ENCODE measurements at regions not wholly inside any gene's neighbourhood (a gene's known extent, or its start where the extent isn't known, plus 50 kb on each side); places are given as distances from the start of the nearest gene placed in this dataset.

GRCh38 chr19:33954686-33955085 lies 158.0 kb downstream of the KCTD15 start:
- TF ChIP-seq REST (IDR thresholded peaks at IDR 0.05; ENCODE audit: insufficient replicate concordance, low read depth) (no peak), POLR2AphosphoS5 (IDR thresholded peaks at IDR 0.05; ENCODE audit: low read depth) (no peak), GABPA (IDR thresholded peaks at IDR 0.05; ENCODE audit: low read depth) (no peak), SPI1 (IDR thresholded peaks at IDR 0.05; ENCODE audit: borderline replicate concordance, low read depth) (no peak), CTCF (IDR thresholded peaks at IDR 0.05; ENCODE audit: insufficient read depth, low read length) (no peak)
- no peak overlapping the region for H3K4me3 ChIP-seq (replicated peaks; ENCODE audit: insufficient read depth, low read length)
- peaks cover 5% of the 10 kb centered on the region for H3K27me3 ChIP-seq (ENCODE audit: insufficient read depth, poor library complexity, severe bottlenecking)
- no peak overlapping the region for H3K27ac ChIP-seq (replicated peaks)
- no peak for DNase-seq (ENCODE audit: low read depth in 1 of 2, low spot score in 1 of 2)

GRCh38 chr19:33956941-33957340 lies 160.3 kb downstream of the KCTD15 start:
- TF ChIP-seq POLR2AphosphoS5 (IDR thresholded peaks at IDR 0.05; ENCODE audit: low read depth) = no peak
- TF ChIP-seq REST (IDR thresholded peaks at IDR 0.05; ENCODE audit: insufficient replicate concordance, low read depth) = no peak
- no peak for TF ChIP-seq GABPA (IDR thresholded peaks at IDR 0.05; ENCODE audit: low read depth)
- TF ChIP-seq CTCF (IDR thresholded peaks at IDR 0.05; ENCODE audit: insufficient read depth, low read length) = no peak
- TF ChIP-seq SPI1 (IDR thresholded peaks at IDR 0.05; ENCODE audit: borderline replicate concordance, low read depth) = no peak
- Histone ChIP-seq H3K27ac (replicated peaks) (no peak overlapping the region), H3K27me3 (ENCODE audit: insufficient read depth, poor library complexity, severe bottlenecking) (peaks cover 5% of the 10 kb centered on the region), H3K4me3 (replicated peaks; ENCODE audit: insufficient read depth, low read length) (no peak overlapping the region)
- no peak for DNase-seq (ENCODE audit: low read depth in 1 of 2, low spot score in 1 of 2)

- Histone ChIP-seq H3K4me3 (replicated peaks; ENCODE audit: insufficient read depth, low read length) (no peak overlapping the region), H3K27ac (replicated peaks) (no peak overlapping the region), H3K27me3 (ENCODE audit: insufficient read depth, poor library complexity, severe bottlenecking) (peaks cover 5% of the 10 kb centered on the region)
- TF ChIP-seq CTCF (IDR thresholded peaks at IDR 0.05; ENCODE audit: insufficient read depth, low read length) (no peak), POLR2AphosphoS5 (IDR thresholded peaks at IDR 0.05; ENCODE audit: low read depth) (no peak), SPI1 (IDR thresholded peaks at IDR 0.05; ENCODE audit: borderline replicate concordance, low read depth) (no peak), REST (IDR thresholded peaks at IDR 0.05; ENCODE audit: insufficient replicate concordance, low read depth) (no peak), GABPA (IDR thresholded peaks at IDR 0.05; ENCODE audit: low read depth) (no peak)
- no peak for DNase-seq (ENCODE audit: low read depth in 1 of 2, low spot score in 1 of 2)
Measured at GRCh38 chr19:33957804-33958203, 161.1 kb downstream of the KCTD15 start.

Data from HL-60 (cell line).